ENCODE measurements at regions not wholly inside any gene's neighbourhood (a gene's known extent, or its start where the extent isn't known, plus 50 kb on each side); places are given as distances from the start of the nearest gene placed in this dataset.

GRCh38 chr13:26476111-26476781 is 81.2 kb upstream of the WASF3 start:
- Histone ChIP-seq H3K79me2 (ENCODE audit: insufficient read depth, low read length) (no peaks in the 10 kb centered on the region), H3K4me3 (ENCODE audit: insufficient read depth, low read length, poor library complexity, severe bottlenecking) (no peak overlapping the region), H3K36me3 (ENCODE audit: low read length) (no peaks in the 10 kb centered on the region), H3K9me3 (ENCODE audit: insufficient read depth, low read length) (no peaks in the 10 kb centered on the region), H3K9ac (ENCODE audit: low read length) (no peak overlapping the region), H3K27ac (ENCODE audit: low read depth, low read length) (no peak overlapping the region), H3K9me2 (replicated peaks; ENCODE audit: insufficient read depth, low read length) (no peaks in the 10 kb centered on the region), H3F3A (ENCODE audit: insufficient read depth) (no peaks in the 10 kb centered on the region), H3K4me2 (ENCODE audit: low read depth, low read length, poor library complexity, severe bottlenecking) (no peak overlapping the region), H3K27me3 (ENCODE audit: low read length) (no peaks in the 10 kb centered on the region), H4K20me1 (ENCODE audit: low read depth, low read length) (no peaks in the 10 kb centered on the region), H2AFZ (ENCODE audit: low read depth, low read length, severe bottlenecking) (no peak overlapping the region)
- TF ChIP-seq EZH2phosphoT487 (conservative IDR thresholded peaks at IDR 0.05; ENCODE audit: low read length) (no peak), CTCF (IDR thresholded peaks at IDR 0.05; ENCODE audit: insufficient read depth, low read length, poor library complexity, severe bottlenecking) (no peak)

- no peaks in the 10 kb centered on the region for H3K27me3 ChIP-seq (ENCODE audit: low read length)
- no peaks in the 10 kb centered on the region for H3K9me2 ChIP-seq (replicated peaks; ENCODE audit: insufficient read depth, low read length)
- no peaks in the 10 kb centered on the region for H3K9me3 ChIP-seq (ENCODE audit: insufficient read depth, low read length)
- no peak overlapping the region for H3K4me3 ChIP-seq (ENCODE audit: insufficient read depth, low read length, poor library complexity, severe bottlenecking)
- no peak overlapping the region for H3K9ac ChIP-seq (ENCODE audit: low read length)
- H3K4me2 ChIP-seq (ENCODE audit: low read depth, low read length, poor library complexity, severe bottlenecking) = no peak overlapping the region
- H4K20me1 ChIP-seq (ENCODE audit: low read depth, low read length) = no peaks in the 10 kb centered on the region
- no peak overlapping the region for H3K27ac ChIP-seq (ENCODE audit: low read depth, low read length)
- H3K36me3 ChIP-seq (ENCODE audit: low read length) = no peaks in the 10 kb centered on the region
- H3F3A ChIP-seq (ENCODE audit: insufficient read depth) = no peaks in the 10 kb centered on the region
- TF ChIP-seq CTCF (IDR thresholded peaks at IDR 0.05; ENCODE audit: insufficient read depth, low read length, poor library complexity, severe bottlenecking) (no peak), EZH2phosphoT487 (conservative IDR thresholded peaks at IDR 0.05; ENCODE audit: low read length) (no peak)
- H3K79me2 ChIP-seq (ENCODE audit: insufficient read depth, low read length) = no peaks in the 10 kb centered on the region
- no peak overlapping the region for H2AFZ ChIP-seq (ENCODE audit: low read depth, low read length, severe bottlenecking)
These were observed 80.7 kb upstream of the WASF3 start for GRCh38 chr13:26476782-26477142.

GRCh38 chr13:26477681-26478080 is 79.8 kb upstream of the WASF3 start:
- H3K27ac ChIP-seq (ENCODE audit: low read depth, low read length) = no peak overlapping the region
- H3K27me3 ChIP-seq (ENCODE audit: low read length) = no peaks in the 10 kb centered on the region
- H3F3A ChIP-seq (ENCODE audit: insufficient read depth) = no peaks in the 10 kb centered on the region
- no peak overlapping the region for H2AFZ ChIP-seq (ENCODE audit: low read depth, low read length, severe bottlenecking)
- no peaks in the 10 kb centered on the region for H3K36me3 ChIP-seq (ENCODE audit: low read length)
- H3K4me3 ChIP-seq (ENCODE audit: insufficient read depth, low read length, poor library complexity, severe bottlenecking) = no peak overlapping the region
- no peaks in the 10 kb centered on the region for H3K9me2 ChIP-seq (replicated peaks; ENCODE audit: insufficient read depth, low read length)
- no peaks in the 10 kb centered on the region for H3K79me2 ChIP-seq (ENCODE audit: insufficient read depth, low read length)
- H3K9ac ChIP-seq (ENCODE audit: low read length) = no peak overlapping the region
- TF ChIP-seq CTCF (IDR thresholded peaks at IDR 0.05; ENCODE audit: insufficient read depth, low read length, poor library complexity, severe bottlenecking) (no peak), EZH2phosphoT487 (conservative IDR thresholded peaks at IDR 0.05; ENCODE audit: low read length) (no peak)
- H4K20me1 ChIP-seq (ENCODE audit: low read depth, low read length) = no peaks in the 10 kb centered on the region
- H3K9me3 ChIP-seq (ENCODE audit: insufficient read depth, low read length) = no peaks in the 10 kb centered on the region
- H3K4me2 ChIP-seq (ENCODE audit: low read depth, low read length, poor library complexity, severe bottlenecking) = no peak overlapping the region
